ENCODE measurements at regions not wholly inside any gene's neighbourhood (a gene's known extent, or its start where the extent isn't known, plus 50 kb on each side); places are given as distances from the start of the nearest gene placed in this dataset.
"Not testable (repeated sequence)": the region's sequence is repeated elsewhere in the genome, so short reads cannot be mapped to it uniquely, and the experiment has no call there.

- WGBS: 95% methylated on average over 2 of the region's 2 CpGs
- Histone ChIP-seq H3K27ac (no peak overlapping the region), H3K36me3 (no peaks in the 10 kb centered on the region), H3K27me3 (no peaks in the 10 kb centered on the region), H3K4me1 (no peaks in the 10 kb centered on the region), H3K9me3 (no peaks in the 10 kb centered on the region), H3K4me3 (no peak overlapping the region)
- TF ChIP-seq EP300 (IDR thresholded peaks at IDR 0.05): no peak
- TF ChIP-seq POLR2A (IDR thresholded peaks at IDR 0.05): no peak
- TF ChIP-seq POLR2AphosphoS5 (IDR thresholded peaks at IDR 0.05): no peak
- TF ChIP-seq CTCF (IDR thresholded peaks at IDR 0.05): no peak
- DNase-seq (ENCODE audit: low spot score in 2 of 2): no peak
These were observed 1006.9 kb upstream of the TMEFF2 start for GRCh38 chr2:193201583-193201982.

GRCh38 chr2:193199322-193199721, 1004.6 kb upstream of the TMEFF2 start:
- Histone ChIP-seq H3K4me1 (no peaks in the 10 kb centered on the region), H3K9me3 (no peaks in the 10 kb centered on the region), H3K36me3 (no peaks in the 10 kb centered on the region), H3K27ac (no peak overlapping the region), H3K27me3 (no peaks in the 10 kb centered on the region), H3K4me3 (no peak overlapping the region)
- no peak for TF ChIP-seq POLR2AphosphoS5 (IDR thresholded peaks at IDR 0.05)
- no peak for TF ChIP-seq POLR2A (IDR thresholded peaks at IDR 0.05)
- no peak for TF ChIP-seq CTCF (IDR thresholded peaks at IDR 0.05)
- TF ChIP-seq EP300 (IDR thresholded peaks at IDR 0.05): no peak
- DNase-seq (ENCODE audit: low spot score in 2 of 2): no peak
- 86% methylated on average over 2 of the region's 2 CpGs for WGBS

GRCh38 chr2:193187816-193188215, 993.1 kb upstream of the TMEFF2 start:
- TF ChIP-seq EP300 (IDR thresholded peaks at IDR 0.05) (no peak), POLR2AphosphoS5 (IDR thresholded peaks at IDR 0.05) (no peak), CTCF (IDR thresholded peaks at IDR 0.05) (no peak), POLR2A (IDR thresholded peaks at IDR 0.05) (no peak)
- H3K9me3 ChIP-seq: no peaks in the 10 kb centered on the region
- no peak overlapping the region for H3K4me3 ChIP-seq
- H3K27ac ChIP-seq: no peak overlapping the region
- H3K4me1 ChIP-seq: no peaks in the 10 kb centered on the region
- no peak for DNase-seq (ENCODE audit: low spot score in 2 of 2)
- no peaks in the 10 kb centered on the region for H3K36me3 ChIP-seq
- H3K27me3 ChIP-seq: no peaks in the 10 kb centered on the region
- WGBS: 41% methylated on average over 2 of the region's 2 CpGs

GRCh38 chr2:193170981-193171380, 976.2 kb upstream of the TMEFF2 start:
- DNase-seq (ENCODE audit: low spot score in 2 of 2); H3K27me3 ChIP-seq; H3K4me3 ChIP-seq; H3K4me1 ChIP-seq; H3K36me3 ChIP-seq; H3K27ac ChIP-seq; H3K9me3 ChIP-seq: not testable (repeated sequence)
- WGBS: 100% methylated on average over 5 of the region's 17 CpGs

- Histone ChIP-seq H3K9me3 (no peaks in the 10 kb centered on the region), H3K36me3 (no peaks in the 10 kb centered on the region), H3K27ac (no peak overlapping the region), H3K27me3 (no peaks in the 10 kb centered on the region), H3K4me3 (no peak overlapping the region), H3K4me1 (no peaks in the 10 kb centered on the region)
- TF ChIP-seq EP300 (IDR thresholded peaks at IDR 0.05): no peak
- no peak for TF ChIP-seq POLR2A (IDR thresholded peaks at IDR 0.05)
- TF ChIP-seq POLR2AphosphoS5 (IDR thresholded peaks at IDR 0.05): no peak
- no peak for TF ChIP-seq CTCF (IDR thresholded peaks at IDR 0.05)
- WGBS: 49% methylated on average over 1 of the region's 1 CpG
- no peak for DNase-seq (ENCODE audit: low spot score in 2 of 2)
These were observed 961.7 kb upstream of the TMEFF2 start for GRCh38 chr2:193156480-193156879.

GRCh38 chr2:193154076-193154475, 959.3 kb upstream of the TMEFF2 start:
- Histone ChIP-seq H3K9me3 (no peaks in the 10 kb centered on the region), H3K36me3 (no peaks in the 10 kb centered on the region), H3K4me1 (no peaks in the 10 kb centered on the region), H3K27ac (no peak overlapping the region), H3K4me3 (no peak overlapping the region), H3K27me3 (no peaks in the 10 kb centered on the region)
- TF ChIP-seq EP300 (IDR thresholded peaks at IDR 0.05): no peak
- TF ChIP-seq CTCF (IDR thresholded peaks at IDR 0.05): no peak
- no peak for TF ChIP-seq POLR2A (IDR thresholded peaks at IDR 0.05)
- TF ChIP-seq POLR2AphosphoS5 (IDR thresholded peaks at IDR 0.05): no peak
- DNase-seq (ENCODE audit: low spot score in 2 of 2): no peak
- WGBS: 61% methylated on average over 5 of the region's 5 CpGs

All from suprapubic skin (tissue), 4 donors.